Kidney capillary endothelial cell (primary cell): ENCODE measurements at regions not wholly inside any gene's neighbourhood (a gene's known extent, or its start where the extent isn't known, plus 50 kb on each side); places are given as distances from the start of the nearest gene placed in this dataset.

Experiments
- DNase-seq: peaks from one replicate; pipeline ENCODE4 v3.0.0-alpha.2; 2018; ENCODE audit warnings: low spot score

- no peak for DNase-seq
Measured at GRCh38 chr5:58069846-58070245, 390.0 kb downstream of the PLK2 start.

- no peak for DNase-seq
Measured at GRCh38 chr5:58069016-58069705, 390.7 kb downstream of the PLK2 start.

DNA sequence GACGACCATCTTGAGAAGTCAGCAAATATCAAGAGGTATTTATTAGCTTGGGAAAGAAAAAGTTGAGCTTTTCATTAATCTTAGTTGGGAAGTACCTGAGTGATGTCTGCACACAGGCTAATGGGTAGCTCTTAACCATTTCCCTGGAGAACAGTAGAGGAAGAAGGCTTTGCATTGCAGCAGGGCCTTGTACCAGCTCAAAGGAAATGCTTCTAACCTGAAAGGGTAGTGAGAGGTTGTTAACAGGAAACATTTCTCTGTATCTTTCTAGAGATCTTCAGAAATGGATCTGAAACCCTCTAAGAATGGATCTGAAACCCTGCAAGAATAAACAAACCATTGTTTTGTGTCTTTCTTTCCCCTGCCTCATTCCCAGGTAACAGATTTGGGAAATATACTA is 393.3 kb downstream of the PLK2 start:
- DNase-seq = no peak

DNA sequence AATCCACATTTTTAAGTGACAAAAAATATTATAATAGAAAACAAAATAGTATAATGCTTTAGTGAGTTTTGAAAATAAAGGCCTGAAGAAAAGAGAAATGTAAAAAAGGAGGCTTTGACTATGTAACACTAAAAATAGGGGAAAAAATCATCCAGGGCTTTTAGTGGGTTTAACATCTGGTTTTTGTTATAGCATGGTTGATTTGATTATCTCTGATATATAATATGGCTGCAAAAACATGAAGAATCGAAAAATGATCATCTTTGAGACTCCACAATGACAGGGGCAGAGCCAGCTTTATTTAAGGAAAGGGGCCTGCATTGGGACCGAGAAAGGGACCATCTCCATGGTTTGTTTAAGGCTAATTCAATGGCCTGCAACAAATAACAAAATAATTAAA is 393.8 kb downstream of the PLK2 start:
- DNase-seq = no peak

- no peak for DNase-seq
Measured at GRCh38 chr5:58064801-58065200, 395.1 kb downstream of the PLK2 start.

DNA sequence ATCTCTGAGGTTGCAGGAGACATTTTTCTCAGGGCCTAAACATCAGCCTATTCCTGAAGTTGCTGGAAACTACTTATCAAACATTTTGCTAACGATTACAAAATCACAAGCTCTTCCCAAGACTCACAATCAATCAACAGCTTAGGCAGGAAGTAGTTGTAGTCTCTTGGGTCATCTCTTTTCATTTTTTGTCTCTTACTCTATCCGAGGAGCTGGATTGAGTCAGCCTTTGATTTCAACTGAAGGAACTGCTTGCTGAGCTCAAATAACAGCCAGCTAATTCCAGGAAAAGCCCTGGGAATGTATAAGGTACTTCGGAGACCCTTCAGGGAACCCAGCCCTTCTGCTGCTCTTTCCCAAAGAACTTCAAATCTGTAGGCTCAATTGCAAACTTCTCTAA is 398.9 kb downstream of the PLK2 start:
- no peak for DNase-seq

- DNase-seq = no peak
Measured at GRCh38 chr5:58057324-58057723, 402.6 kb downstream of the PLK2 start.

GRCh38 chr5:58056546-58056945 is 403.3 kb downstream of the PLK2 start:
- DNase-seq = no peak

DNA sequence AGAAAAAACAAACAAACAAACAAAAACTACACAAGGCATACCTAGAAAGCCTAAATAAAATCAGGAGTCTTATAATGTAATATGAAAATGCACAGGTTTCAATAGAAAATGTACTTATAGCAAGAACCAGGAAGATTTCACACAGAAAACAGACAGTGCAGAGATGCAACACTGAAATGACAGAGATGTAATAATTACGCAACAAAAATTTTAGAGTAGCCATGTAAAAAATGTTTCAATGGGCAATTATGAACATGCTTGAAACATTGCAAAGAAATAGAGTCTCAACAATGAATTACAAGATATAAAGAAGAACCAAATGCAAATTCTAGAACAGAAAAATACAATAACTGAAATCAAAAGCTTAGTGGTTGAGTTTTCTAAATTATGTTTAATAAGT is 405.9 kb downstream of the PLK2 start:
- DNase-seq = no peak

GRCh38 chr5:58048954-58049353 is 410.9 kb downstream of the PLK2 start:
- no peak for DNase-seq

DNA sequence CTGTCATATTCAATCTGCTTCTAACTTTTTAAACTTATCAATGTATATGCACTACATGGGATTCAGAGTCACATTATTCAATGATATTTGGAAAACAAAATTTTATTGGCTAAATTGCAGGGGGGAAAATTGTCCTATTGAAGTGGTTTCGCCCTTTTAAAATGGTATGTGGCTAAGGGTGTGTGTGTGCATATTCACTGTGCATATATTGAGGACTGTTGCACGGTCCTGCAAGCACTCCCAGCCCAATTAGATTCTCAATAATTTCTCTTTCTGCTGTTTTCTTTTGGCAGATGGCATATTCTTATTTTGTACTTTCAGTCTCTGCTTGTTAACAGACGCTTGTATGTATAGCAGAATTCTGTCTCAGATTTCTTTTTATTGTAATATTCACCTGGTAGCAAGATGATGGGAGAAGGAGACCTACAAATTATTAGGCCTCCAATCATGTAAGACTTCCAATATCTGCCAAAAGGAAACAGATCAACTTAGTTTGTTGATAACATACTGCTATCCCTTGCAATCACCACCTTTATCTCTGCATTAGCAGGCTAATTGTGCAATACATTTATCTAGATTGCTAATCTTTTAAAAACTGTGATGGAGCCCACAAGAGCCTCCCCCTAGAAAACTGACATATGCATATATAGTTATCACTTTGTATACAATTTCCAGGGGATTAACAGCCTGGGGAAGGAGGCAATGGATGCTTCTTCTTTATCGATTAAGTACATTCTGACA is 411.5 kb downstream of the PLK2 start:
- no peak for DNase-seq

DNA sequence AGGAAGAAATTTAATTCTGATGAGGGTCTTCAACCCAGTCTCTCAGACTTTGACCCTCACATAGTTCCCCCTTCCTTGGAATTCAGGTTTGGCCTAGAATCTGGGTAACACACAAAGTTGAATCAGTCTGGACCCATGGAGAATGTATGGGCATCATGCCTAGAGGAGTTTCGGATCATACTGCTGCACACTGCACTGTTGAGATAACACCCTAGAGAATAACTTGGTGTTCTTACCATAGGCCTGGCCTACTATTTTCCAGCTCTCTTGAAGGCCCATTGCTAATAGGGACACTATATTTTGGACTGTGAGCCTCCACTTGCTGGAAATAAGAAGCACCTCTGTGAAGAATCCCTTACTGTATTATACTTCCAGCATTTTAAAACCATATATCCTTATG is 413.5 kb downstream of the PLK2 start:
- no peak for DNase-seq

DNA sequence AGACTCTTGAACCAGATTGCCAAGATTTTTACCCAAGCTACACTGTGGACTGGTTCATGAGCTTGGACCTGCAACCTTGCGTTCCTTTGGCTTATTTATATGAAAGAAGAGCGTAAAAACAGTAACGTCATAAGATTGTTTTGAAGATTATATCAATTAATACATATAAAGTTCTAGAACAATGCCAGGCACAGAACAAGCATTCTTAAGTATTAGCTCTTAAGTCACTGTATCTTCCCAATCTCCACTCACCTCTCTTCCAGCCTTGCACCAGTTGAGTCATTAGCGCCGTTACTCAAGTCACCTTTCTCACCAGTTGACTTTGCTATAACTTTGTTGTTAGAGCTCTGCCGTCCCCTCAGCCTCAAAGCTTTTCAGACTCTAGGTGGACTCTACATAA is 415.7 kb downstream of the PLK2 start:
- DNase-seq = no peak

DNA sequence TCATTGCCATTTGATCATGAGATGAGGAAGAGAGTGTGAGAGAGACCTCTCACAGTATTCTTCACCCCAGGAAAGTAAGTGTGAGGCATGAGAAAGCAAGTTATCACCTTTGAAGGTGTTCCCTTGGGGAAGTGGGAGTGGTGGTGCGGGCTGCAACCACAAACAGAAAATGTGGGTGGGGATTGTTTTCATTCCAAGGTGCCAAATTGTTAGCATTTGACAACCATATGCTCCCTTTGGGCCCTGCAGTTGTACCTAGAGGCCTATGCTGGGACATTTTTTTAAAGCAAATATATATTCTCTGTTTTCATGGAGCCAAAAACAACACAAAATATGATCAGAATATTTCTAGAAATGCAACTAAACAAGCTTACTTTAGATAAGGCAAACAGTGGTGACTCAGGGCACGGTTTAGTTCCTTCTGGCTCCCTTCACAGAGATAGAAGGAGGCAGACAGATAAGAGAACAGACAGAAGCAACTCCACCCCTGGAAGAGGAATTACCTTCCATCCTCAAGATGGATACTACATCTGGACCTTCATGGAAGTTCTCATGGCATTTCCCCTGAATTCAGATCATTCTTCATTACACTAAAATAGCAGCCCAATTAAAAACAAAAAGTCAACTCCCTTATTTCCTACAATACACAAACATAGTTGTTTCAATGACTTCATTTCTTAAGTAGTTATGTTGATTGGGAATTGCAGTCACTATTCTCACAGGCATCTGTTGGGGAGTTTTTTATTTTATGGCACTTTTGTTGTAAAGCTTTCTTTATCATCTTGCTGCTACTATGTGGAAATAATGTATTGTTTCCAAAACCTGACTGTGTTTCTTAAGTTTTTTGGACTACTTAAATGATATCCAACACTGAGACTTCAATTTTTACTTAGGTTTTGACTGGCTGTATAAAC is 416.6 kb downstream of the PLK2 start:
- DNase-seq = no peak

GRCh38 chr5:58041884-58042283 is 418.0 kb downstream of the PLK2 start:
- no peak for DNase-seq

GRCh38 chr5:58040846-58041245 is 419.0 kb downstream of the PLK2 start:
- no peak for DNase-seq

GRCh38 chr5:58040044-58040443 is 419.8 kb downstream of the PLK2 start:
- DNase-seq = no peak

- DNase-seq = no peak
Measured at GRCh38 chr5:58037899-58038298, 422.0 kb downstream of the PLK2 start.

DNA sequence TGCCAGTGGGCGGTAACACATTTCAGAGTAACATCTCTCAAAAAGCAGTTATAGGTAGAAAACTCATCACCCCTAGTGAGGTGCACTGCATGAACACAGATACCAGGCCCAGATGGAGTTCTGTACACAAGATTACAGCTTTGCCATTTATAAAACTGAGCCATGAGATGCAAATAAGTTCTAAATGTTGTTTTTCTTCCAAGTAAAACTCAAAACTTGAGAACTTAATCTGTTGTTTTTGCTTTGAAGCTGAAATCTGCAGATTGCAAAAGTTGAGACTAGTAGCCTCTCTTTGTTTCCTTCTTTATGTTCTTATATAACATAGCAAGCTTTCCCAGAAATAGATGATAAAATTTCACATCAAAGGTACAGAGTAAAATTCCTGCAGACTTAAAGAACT is 434.1 kb downstream of the PLK2 start:
- no peak for DNase-seq

- DNase-seq = no peak
Measured at GRCh38 chr5:58024151-58024550, 435.7 kb downstream of the PLK2 start.

DNA sequence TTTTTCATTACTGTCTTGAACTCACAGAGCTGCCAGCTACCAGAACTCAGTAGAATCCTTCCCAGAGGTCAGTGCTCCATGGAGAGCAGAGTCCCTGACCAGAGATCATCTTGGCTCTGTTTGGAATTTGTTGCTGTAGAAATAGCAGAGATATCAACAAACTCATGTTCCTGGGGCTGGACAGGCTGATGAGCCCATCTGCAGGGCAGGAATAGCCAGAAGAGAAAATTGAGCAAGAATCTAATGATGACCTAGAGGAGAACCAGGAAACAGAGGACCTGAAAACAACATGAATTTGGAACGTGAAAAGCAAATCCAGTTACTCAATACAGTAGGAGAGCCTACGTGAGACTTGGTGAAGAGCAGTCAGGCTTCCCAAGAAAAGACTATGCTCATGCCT is 437.8 kb downstream of the PLK2 start:
- no peak for DNase-seq

DNA sequence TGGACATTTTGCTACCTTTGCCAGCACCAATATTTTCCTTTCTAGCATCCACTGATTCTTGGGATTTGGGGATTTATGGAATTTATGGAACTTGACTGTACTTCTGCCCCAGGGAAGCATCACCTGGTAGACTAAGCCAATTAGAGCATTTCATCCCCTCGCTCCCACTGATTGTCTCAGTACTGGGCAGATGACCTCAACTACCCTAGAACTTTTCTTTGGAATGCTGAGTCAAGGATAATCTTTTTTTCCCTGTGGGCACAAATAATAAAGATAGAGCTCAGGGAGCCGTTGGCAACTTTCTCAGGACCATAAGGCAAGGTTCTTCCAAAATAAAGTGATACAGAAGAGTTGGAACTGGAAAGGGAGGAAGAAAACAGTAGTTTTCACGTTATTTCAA is 438.4 kb downstream of the PLK2 start:
- no peak for DNase-seq

- DNase-seq = peak; percentile 39
Measured at GRCh38 chr5:58019614-58020013, 440.3 kb downstream of the PLK2 start.
